ENCODE measurements at regions not wholly inside any gene's neighbourhood (a gene's known extent, or its start where the extent isn't known, plus 50 kb on each side); places are given as distances from the start of the nearest gene placed in this dataset.

DNA sequence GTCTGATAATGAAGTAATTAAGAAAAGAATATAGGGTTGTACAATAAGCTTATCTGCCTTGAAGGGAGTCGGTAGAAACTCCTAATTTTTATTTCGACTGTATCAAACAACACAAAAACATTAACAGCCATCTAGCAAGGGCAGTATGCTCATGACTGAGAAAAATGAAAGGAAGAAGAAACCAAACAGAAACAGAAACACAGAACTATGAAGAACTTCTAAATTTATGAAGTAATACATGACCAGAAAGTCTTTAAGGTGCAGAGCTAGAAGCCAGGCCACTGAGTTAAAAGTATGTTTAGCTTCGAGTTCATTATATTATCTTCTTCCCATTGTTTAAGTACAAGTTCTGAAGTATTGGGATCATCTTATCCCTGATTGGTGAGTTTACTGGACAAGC is 367.3 kb upstream of the C9orf72 start:
- Histone ChIP-seq H4K20me1 (ENCODE audit: insufficient read depth, low read length, poor library complexity, severe bottlenecking) (no peaks in the 10 kb centered on the region), H3K4me1 (ENCODE audit: insufficient read depth, low read length, poor library complexity, severe bottlenecking) (no peaks in the 10 kb centered on the region), H3K9me3 (ENCODE audit: insufficient read depth, low read depth, low read length) (no peaks in the 10 kb centered on the region), H3K4me3 (ENCODE audit: low read length, poor library complexity, severe bottlenecking) (no peak overlapping the region), H3K36me3 (ENCODE audit: insufficient read depth, low read length) (no peaks in the 10 kb centered on the region), H3K9ac (ENCODE audit: low read depth, low read length, poor library complexity, severe bottlenecking) (no peak overlapping the region), H3K9me2 (replicated peaks; ENCODE audit: low read depth, low read length) (no peaks in the 10 kb centered on the region), H3K27me3 (ENCODE audit: insufficient read depth, low read length, poor library complexity, severe bottlenecking) (no peaks in the 10 kb centered on the region), H3K79me2 (ENCODE audit: insufficient read depth, low read length) (no peaks in the 10 kb centered on the region), H3K4me2 (ENCODE audit: low read depth, low read length, poor library complexity, severe bottlenecking) (no peak overlapping the region), H3F3A (ENCODE audit: low read depth) (no peaks in the 10 kb centered on the region), H2AFZ (ENCODE audit: low read length) (no peak overlapping the region)
- TF ChIP-seq CTCF (conservative IDR thresholded peaks at IDR 0.05; ENCODE audit: low read length), result no peak
- no peak for TF ChIP-seq EZH2phosphoT487 (IDR thresholded peaks at IDR 0.05; ENCODE audit: borderline replicate concordance)

- no peaks in the 10 kb centered on the region for H3K9me3 ChIP-seq (ENCODE audit: insufficient read depth, low read depth, low read length)
- no peaks in the 10 kb centered on the region for H3K36me3 ChIP-seq (ENCODE audit: insufficient read depth, low read length)
- no peaks in the 10 kb centered on the region for H3F3A ChIP-seq (ENCODE audit: low read depth)
- no peaks in the 10 kb centered on the region for H3K9me2 ChIP-seq (replicated peaks; ENCODE audit: low read depth, low read length)
- H3K9ac ChIP-seq (ENCODE audit: low read depth, low read length, poor library complexity, severe bottlenecking), result no peak overlapping the region
- no peaks in the 10 kb centered on the region for H3K4me1 ChIP-seq (ENCODE audit: insufficient read depth, low read length, poor library complexity, severe bottlenecking)
- no peaks in the 10 kb centered on the region for H3K79me2 ChIP-seq (ENCODE audit: insufficient read depth, low read length)
- TF ChIP-seq CTCF (conservative IDR thresholded peaks at IDR 0.05; ENCODE audit: low read length) (no peak), EZH2phosphoT487 (IDR thresholded peaks at IDR 0.05; ENCODE audit: borderline replicate concordance) (no peak)
- no peak overlapping the region for H3K4me2 ChIP-seq (ENCODE audit: low read depth, low read length, poor library complexity, severe bottlenecking)
- no peaks in the 10 kb centered on the region for H3K27me3 ChIP-seq (ENCODE audit: insufficient read depth, low read length, poor library complexity, severe bottlenecking)
- H4K20me1 ChIP-seq (ENCODE audit: insufficient read depth, low read length, poor library complexity, severe bottlenecking), result no peaks in the 10 kb centered on the region
- H2AFZ ChIP-seq (ENCODE audit: low read length), result no peak overlapping the region
- H3K4me3 ChIP-seq (ENCODE audit: low read length, poor library complexity, severe bottlenecking), result no peak overlapping the region
Observed at GRCh38 chr9:27943501-27943900, 370.2 kb upstream of the C9orf72 start.

- Histone ChIP-seq H3K9me3 (ENCODE audit: insufficient read depth, low read depth, low read length) (no peaks in the 10 kb centered on the region), H3K36me3 (ENCODE audit: insufficient read depth, low read length) (no peaks in the 10 kb centered on the region), H3F3A (ENCODE audit: low read depth) (no peaks in the 10 kb centered on the region), H3K4me1 (ENCODE audit: insufficient read depth, low read length, poor library complexity, severe bottlenecking) (no peaks in the 10 kb centered on the region), H3K4me2 (ENCODE audit: low read depth, low read length, poor library complexity, severe bottlenecking) (no peak overlapping the region), H3K79me2 (ENCODE audit: insufficient read depth, low read length) (no peaks in the 10 kb centered on the region), H3K9me2 (replicated peaks; ENCODE audit: low read depth, low read length) (no peaks in the 10 kb centered on the region), H3K4me3 (ENCODE audit: low read length, poor library complexity, severe bottlenecking) (no peak overlapping the region), H3K9ac (ENCODE audit: low read depth, low read length, poor library complexity, severe bottlenecking) (no peak overlapping the region), H3K27me3 (ENCODE audit: insufficient read depth, low read length, poor library complexity, severe bottlenecking) (no peaks in the 10 kb centered on the region), H4K20me1 (ENCODE audit: insufficient read depth, low read length, poor library complexity, severe bottlenecking) (no peaks in the 10 kb centered on the region), H2AFZ (ENCODE audit: low read length) (no peak overlapping the region)
- TF ChIP-seq CTCF (conservative IDR thresholded peaks at IDR 0.05; ENCODE audit: low read length), result no peak
- no peak for TF ChIP-seq EZH2phosphoT487 (IDR thresholded peaks at IDR 0.05; ENCODE audit: borderline replicate concordance)
Observed at GRCh38 chr9:27945386-27945785, 372.1 kb upstream of the C9orf72 start.

Data from Loucy (cell line).